ENCODE measurements at regions not wholly inside any gene's neighbourhood (a gene's known extent, or its start where the extent isn't known, plus 50 kb on each side); places are given as distances from the start of the nearest gene placed in this dataset.

DNA sequence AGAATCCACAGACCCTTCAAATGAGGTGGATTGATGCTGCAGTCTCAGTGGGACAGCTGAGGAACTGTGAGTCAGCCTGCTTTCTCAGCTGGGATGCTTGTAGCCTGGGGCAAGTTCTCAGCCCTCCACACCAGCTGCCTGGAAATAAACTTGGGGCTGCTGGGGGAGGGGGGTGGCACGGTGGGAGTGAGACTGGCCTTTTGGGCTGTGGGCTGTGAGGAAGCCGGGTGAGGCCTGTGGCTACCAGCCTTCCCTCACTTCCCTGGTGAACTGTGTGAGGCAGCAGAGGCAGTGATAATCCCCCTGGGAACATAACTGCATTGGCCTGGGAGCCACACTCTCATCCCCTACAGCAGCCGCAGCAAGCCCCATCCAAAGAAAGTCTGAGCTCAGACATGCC, 114.5 kb upstream of the GUCY1A1 start:
- TF ChIP-seq, protein P1, sequence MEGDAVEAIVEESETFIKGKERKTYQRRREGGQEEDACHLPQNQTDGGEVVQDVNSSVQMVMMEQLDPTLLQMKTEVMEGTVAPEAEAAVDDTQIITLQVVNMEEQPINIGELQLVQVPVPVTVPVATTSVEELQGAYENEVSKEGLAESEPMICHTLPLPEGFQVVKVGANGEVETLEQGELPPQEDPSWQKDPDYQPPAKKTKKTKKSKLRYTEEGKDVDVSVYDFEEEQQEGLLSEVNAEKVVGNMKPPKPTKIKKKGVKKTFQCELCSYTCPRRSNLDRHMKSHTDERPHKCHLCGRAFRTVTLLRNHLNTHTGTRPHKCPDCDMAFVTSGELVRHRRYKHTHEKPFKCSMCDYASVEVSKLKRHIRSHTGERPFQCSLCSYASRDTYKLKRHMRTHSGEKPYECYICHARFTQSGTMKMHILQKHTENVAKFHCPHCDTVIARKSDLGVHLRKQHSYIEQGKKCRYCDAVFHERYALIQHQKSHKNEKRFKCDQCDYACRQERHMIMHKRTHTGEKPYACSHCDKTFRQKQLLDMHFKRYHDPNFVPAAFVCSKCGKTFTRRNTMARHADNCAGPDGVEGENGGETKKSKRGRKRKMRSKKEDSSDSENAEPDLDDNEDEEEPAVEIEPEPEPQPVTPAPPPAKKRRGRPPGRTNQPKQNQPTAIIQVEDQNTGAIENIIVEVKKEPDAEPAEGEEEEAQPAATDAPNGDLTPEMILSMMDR (IDR thresholded peaks at IDR 0.05; ENCODE audit: low read depth, low read length) = no peak
- TF ChIP-seq EZH2phosphoT487 (IDR thresholded peaks at IDR 0.05; ENCODE audit: low read depth) = no peak
